ENCODE measurements at regions not wholly inside any gene's neighbourhood (a gene's known extent, or its start where the extent isn't known, plus 50 kb on each side); places are given as distances from the start of the nearest gene placed in this dataset.

GRCh38 chr2:226383461-226383860 is 416.2 kb downstream of the IRS1 start:
- DNase-seq (ENCODE audit: low spot score) = no peak

DNA sequence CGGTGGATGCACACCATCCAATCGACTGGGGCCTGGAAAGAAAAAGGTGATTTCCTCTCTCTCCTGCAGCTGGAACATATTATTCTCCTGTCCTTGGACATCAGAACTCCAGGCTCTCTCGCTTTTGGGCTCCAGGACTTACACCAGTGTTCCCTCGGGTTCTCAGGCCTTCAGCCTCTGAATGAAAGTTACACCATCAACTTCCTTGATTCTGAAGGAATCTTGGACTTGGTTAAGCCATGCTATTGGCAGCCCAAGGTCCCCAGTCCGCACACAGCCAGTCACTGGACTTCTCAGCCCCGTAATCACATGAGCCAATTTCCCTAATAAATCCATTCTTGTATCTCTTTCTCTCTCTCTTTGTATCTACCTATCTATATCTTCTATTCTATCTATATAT is 418.9 kb downstream of the IRS1 start:
- DNase-seq (ENCODE audit: low spot score) = no peak

- peak; percentile 18 for DNase-seq (ENCODE audit: low spot score)
Observed at GRCh38 chr2:226378753-226379705, 420.6 kb downstream of the IRS1 start.

DNA sequence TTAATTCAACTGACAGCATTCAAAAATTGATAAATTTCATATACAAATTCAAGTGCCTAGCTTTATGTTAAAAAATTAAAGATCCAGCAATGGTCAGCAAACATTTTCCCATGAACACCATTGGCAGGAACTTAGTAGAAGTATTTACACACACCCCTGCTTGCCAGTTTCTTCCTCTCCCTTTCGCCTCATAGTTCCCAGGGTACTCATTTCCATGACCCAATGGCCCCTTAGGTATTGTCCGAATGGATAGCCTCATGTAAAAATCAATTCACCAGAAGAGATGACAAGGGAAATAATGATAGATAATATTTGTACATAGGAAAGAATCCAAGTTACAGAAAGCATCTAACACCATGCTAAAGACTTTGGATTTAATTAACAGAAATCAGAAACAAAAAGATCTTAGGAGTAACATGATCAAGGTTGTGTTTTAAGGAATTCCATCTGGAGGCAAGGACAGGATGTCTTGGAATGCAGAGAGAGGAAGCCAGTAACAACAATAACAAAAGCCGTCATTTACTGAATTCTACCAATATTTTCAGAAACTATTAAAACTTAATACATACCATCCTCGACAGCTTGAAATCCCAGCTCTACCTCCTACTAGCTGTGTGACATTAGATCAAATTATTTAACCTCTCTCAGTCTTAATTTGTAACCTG is 423.0 kb downstream of the IRS1 start:
- DNase-seq (ENCODE audit: low spot score) = peak; percentile 11

- DNase-seq (ENCODE audit: low spot score) = no peak
Observed at GRCh38 chr2:226366920-226367319, 432.7 kb downstream of the IRS1 start.

- DNase-seq (ENCODE audit: low spot score) = no peak
Observed at GRCh38 chr2:226364217-226364616, 435.4 kb downstream of the IRS1 start.

- peak; percentile 43 for DNase-seq (ENCODE audit: low spot score)
Observed at GRCh38 chr2:226362980-226363379, 436.6 kb downstream of the IRS1 start.

DNA sequence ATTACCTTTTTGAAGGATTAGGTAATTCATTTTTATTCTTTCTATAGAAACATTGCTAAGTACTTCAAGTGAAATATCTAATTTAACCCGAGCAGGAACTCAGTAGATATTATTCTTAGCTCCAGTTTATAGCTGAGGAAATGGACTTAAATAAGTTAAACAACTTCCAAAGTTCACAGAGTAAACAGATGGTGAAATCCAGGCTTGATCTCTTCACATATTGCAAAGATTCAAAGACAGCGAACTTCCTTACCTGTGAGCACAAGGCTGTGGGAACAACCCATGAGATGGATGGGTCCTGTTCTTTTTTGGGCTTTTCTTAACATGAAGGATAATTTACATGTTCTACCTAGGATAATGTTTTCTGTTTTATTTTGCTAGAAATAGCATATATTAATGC is 439.0 kb downstream of the IRS1 start:
- DNase-seq (ENCODE audit: low spot score) = no peak

- DNase-seq (ENCODE audit: low spot score) = no peak
Observed at GRCh38 chr2:226358688-226359087, 440.9 kb downstream of the IRS1 start.

GRCh38 chr2:226357816-226358215 is 441.8 kb downstream of the IRS1 start:
- DNase-seq (ENCODE audit: low spot score) = no peak

DNA sequence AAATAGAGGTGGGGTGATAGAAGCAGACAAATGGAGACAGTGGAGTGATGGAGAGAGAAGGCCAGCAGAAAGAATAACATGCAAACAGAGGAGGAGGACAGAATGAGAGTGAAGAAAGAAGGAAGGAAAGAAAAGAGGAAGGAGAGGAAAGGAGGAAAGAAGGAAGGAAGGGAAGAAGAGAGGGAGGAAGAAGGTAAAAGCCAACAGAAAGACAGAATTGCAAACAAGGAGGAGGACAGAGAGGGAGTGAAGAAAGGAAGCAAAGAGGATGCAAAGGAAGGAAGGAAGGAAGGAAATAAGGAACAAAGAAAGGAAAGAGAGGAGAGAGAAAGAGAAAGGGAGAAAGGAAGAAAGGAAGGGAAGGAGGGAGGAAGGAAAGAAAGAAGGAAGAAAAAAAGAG is 444.0 kb downstream of the IRS1 start:
- DNase-seq (ENCODE audit: low spot score) = no peak

GRCh38 chr2:226354434-226354833 is 445.2 kb downstream of the IRS1 start:
- peak; percentile 9 for DNase-seq (ENCODE audit: low spot score)

- no peak for DNase-seq (ENCODE audit: low spot score)
Observed at GRCh38 chr2:226352941-226353560, 446.6 kb downstream of the IRS1 start.

GRCh38 chr2:226351711-226352110 is 447.9 kb downstream of the IRS1 start:
- no peak for DNase-seq (ENCODE audit: low spot score)

- DNase-seq (ENCODE audit: low spot score) = no peak
Observed at GRCh38 chr2:226339616-226340015, 460.0 kb downstream of the IRS1 start.

- DNase-seq (ENCODE audit: low spot score) = no peak
Observed at GRCh38 chr2:226338825-226339224, 460.8 kb downstream of the IRS1 start.

DNA sequence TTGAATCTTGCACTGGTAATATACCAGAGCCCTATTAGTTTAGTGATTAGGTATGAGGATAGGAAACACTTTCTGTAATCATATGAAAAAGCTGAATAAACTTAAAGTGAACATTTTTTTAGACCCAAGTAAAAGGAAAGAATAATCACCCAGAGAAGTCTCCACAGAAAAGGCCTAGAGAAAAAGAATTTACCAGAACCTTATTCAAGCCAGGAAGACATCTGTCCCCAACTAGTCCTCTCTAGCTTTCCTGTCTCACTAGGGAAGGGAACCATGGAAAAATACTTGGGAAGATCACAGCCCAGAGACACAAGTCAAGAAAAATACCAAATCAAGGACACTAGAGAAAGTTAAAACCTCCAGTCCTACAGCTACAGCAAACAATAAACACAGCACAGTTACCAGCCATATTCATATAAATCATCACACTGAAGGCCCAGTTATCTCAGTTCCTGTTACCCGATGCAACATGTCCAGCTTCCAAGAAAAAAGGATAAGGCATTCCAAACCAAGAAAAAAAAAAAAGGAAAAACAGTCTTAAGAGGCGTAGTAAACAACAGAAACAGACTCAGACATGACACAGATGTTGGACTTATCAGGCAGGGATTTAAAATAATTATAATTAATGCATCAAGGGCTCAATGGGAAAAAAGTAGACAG is 461.5 kb downstream of the IRS1 start:
- DNase-seq (ENCODE audit: low spot score) = no peak

GRCh38 chr2:226336283-226336682 is 463.3 kb downstream of the IRS1 start:
- DNase-seq (ENCODE audit: low spot score) = no peak

GRCh38 chr2:226334981-226335720 is 464.5 kb downstream of the IRS1 start:
- DNase-seq (ENCODE audit: low spot score) = no peak

DNA sequence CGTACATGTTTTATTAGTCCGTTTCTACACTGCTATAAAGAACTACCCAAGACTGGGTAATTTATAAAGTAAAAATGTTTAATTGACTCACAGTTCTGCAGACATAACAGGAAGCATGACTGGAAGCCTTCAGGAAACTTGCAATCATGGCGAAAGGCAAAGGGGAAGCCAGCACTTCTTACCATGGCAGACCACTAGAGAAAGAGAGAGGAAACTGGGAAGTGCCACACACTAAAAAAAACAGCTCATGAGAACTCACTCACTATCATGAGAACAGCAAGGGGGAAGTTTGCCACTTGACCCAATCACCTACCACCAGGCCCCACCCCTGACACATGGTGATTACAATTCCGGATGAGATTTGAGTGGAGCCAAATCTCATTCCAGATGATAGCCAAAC is 466.2 kb downstream of the IRS1 start:
- no peak for DNase-seq (ENCODE audit: low spot score)

GRCh38 chr2:226330206-226330605 is 469.4 kb downstream of the IRS1 start:
- no peak for DNase-seq (ENCODE audit: low spot score)

DNA sequence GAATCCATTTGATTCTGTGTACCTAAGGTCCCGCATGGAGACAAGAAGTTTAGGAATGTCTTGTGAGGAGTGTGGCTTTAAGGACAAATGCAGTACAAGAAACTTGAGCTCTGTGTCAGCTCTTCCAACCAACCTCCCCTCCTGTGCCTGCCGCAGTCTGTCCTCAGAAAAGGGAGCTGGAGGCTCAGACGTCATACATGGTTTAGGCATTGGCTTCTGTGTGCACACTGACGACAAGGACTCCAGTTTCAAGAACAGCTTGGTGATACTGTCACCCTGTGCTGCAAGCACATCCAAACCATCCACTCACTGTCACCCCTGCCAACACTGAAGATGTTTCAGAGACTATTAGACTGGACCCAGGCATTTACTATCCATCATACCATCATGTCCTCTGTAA is 470.4 kb downstream of the IRS1 start:
- no peak for DNase-seq (ENCODE audit: low spot score)

Measured in AG08396 (cell line).